HFFc6 (cell line): ENCODE measurements at regions not wholly inside any gene's neighbourhood (a gene's known extent, or its start where the extent isn't known, plus 50 kb on each side); places are given as distances from the start of the nearest gene placed in this dataset.

Source experiments
- DNase-seq: peaks from one replicate; pipeline ENCODE4 v3.0.0-alpha.2; 2018
- H3K27ac Mint-ChIP-seq: 2 replicates; pipeline ENCODE4 v1.8.0; 2020; ENCODE audit warnings: mild to moderate bottlenecking, mixed read lengths
- H3K27me3 Mint-ChIP-seq: 2 replicates; pipeline ENCODE4 v1.8.0; 2021; ENCODE audit warnings: mild to moderate bottlenecking, moderate library complexity, mixed read lengths; ENCODE audit not compliant: insufficient read depth
- H3K36me3 Mint-ChIP-seq: 2 replicates; pipeline ENCODE4 v1.8.0; 2021; ENCODE audit warnings: low read depth, mixed read lengths
- H3K4me1 Mint-ChIP-seq: 2 replicates; pipeline ENCODE4 v1.8.0; 2020; ENCODE audit warnings: low read depth, mixed read lengths
- H3K4me3 Mint-ChIP-seq: 2 replicates; pipeline ENCODE4 v1.8.0; 2020; ENCODE audit warnings: mild to moderate bottlenecking, moderate library complexity, mixed read lengths
- H3K9me3 Mint-ChIP-seq: 2 replicates; pipeline ENCODE4 v1.8.0; 2020; ENCODE audit warnings: mild to moderate bottlenecking, mixed read lengths
- CTCF ChIP-seq: fragments of 200-600 bp; sonication (generic); IDR thresholded peaks from 2 replicates; pipeline ENCODE4 v1.5.0; 2021; ENCODE audit warnings: antibody characterized with exemption, mild to moderate bottlenecking

- Mint-ChIP-seq H3K27ac (no peak overlapping the region), H3K4me1 (no peaks in the 10 kb centered on the region), H3K36me3 (no peaks in the 10 kb centered on the region), H3K4me3 (no peak overlapping the region), H3K9me3 (peaks cover 46% of the 10 kb centered on the region), H3K27me3 (peaks cover 5% of the 10 kb centered on the region)
- no peak for DNase-seq
- TF ChIP-seq CTCF: no peak
Measured at GRCh38 chr13:22009937-22010336, 339.1 kb downstream of the FGF9 start.

- DNase-seq: no peak
- no peak for TF ChIP-seq CTCF
- H3K4me3 Mint-ChIP-seq: no peak overlapping the region
- no peaks in the 10 kb centered on the region for H3K4me1 Mint-ChIP-seq
- H3K27ac Mint-ChIP-seq: no peak overlapping the region
- H3K9me3 Mint-ChIP-seq: peaks cover 28% of the 10 kb centered on the region
- no peaks in the 10 kb centered on the region for H3K36me3 Mint-ChIP-seq
- peaks cover 5% of the 10 kb centered on the region for H3K27me3 Mint-ChIP-seq
Measured at GRCh38 chr13:22012686-22013085, 341.8 kb downstream of the FGF9 start.

- H3K27ac Mint-ChIP-seq: no peak overlapping the region
- DNase-seq: no peak
- no peaks in the 10 kb centered on the region for H3K4me1 Mint-ChIP-seq
- TF ChIP-seq CTCF: no peak
- no peaks in the 10 kb centered on the region for H3K36me3 Mint-ChIP-seq
- H3K9me3 Mint-ChIP-seq: peaks cover 12% of the 10 kb centered on the region
- H3K27me3 Mint-ChIP-seq: no peaks in the 10 kb centered on the region
- H3K4me3 Mint-ChIP-seq: no peak overlapping the region
Measured at GRCh38 chr13:22014469-22014868, 343.6 kb downstream of the FGF9 start.

- no peak overlapping the region for H3K4me3 Mint-ChIP-seq
- no peaks in the 10 kb centered on the region for H3K36me3 Mint-ChIP-seq
- DNase-seq: no peak
- H3K27ac Mint-ChIP-seq: no peak overlapping the region
- H3K27me3 Mint-ChIP-seq: no peaks in the 10 kb centered on the region
- no peaks in the 10 kb centered on the region for H3K4me1 Mint-ChIP-seq
- no peak for TF ChIP-seq CTCF
- peaks cover 4% of the 10 kb centered on the region; the same call in 1 of the 2 replicates for H3K9me3 Mint-ChIP-seq
Measured at GRCh38 chr13:22017226-22017625, 346.4 kb downstream of the FGF9 start.

GRCh38 chr13:22018076-22018835 lies 347.4 kb downstream of the FGF9 start:
- no peak for TF ChIP-seq CTCF
- Mint-ChIP-seq H3K27me3 (no peaks in the 10 kb centered on the region), H3K36me3 (no peaks in the 10 kb centered on the region), H3K9me3 (peaks cover 4% of the 10 kb centered on the region; the same call in 1 of the 2 replicates), H3K4me3 (no peak overlapping the region), H3K4me1 (no peaks in the 10 kb centered on the region), H3K27ac (no peak overlapping the region)
- no peak for DNase-seq
